Brain microvascular endothelial cell (primary cell): ENCODE measurements at regions not wholly inside any gene's neighbourhood (a gene's known extent, or its start where the extent isn't known, plus 50 kb on each side); places are given as distances from the start of the nearest gene placed in this dataset.

Experiments
- DNase-seq: peaks from one replicate; pipeline ENCODE4 v3.0.0-alpha.2; 2020
- H3K27ac ChIP-seq: fragments of 250-450 bp; sonication (Bioruptor Pico); 2 replicates; pipeline ENCODE4 v1.5.1; 2020; ENCODE audit warnings: mild to moderate bottlenecking, moderate library complexity
- H3K27me3 ChIP-seq: fragments of 250-450 bp; sonication (Bioruptor Pico); replicated peaks from 2 replicates; pipeline ENCODE4 v1.5.1; 2020; ENCODE audit warnings: mild to moderate bottlenecking
- H3K36me3 ChIP-seq: fragments of 250-450 bp; sonication (Bioruptor Pico); replicated peaks from 2 replicates; pipeline ENCODE4 v1.5.1; 2020; ENCODE audit warnings: mild to moderate bottlenecking
- H3K4me3 ChIP-seq: 2 replicates; pipeline ENCODE4 v1.5.1; 2011; ENCODE audit warnings: low read depth, mild to moderate bottlenecking, control low read depth, low read length, moderate library complexity
- in situ Hi-C: cut with HindIII; loops from 2 replicates; pipeline ENCODE4 v1.10.0; 2017; ENCODE audit warnings: low sequenced_read_pairs, low pct_ligation_motif_present
- TF ChIP-seq, protein P1 (sequence below): IDR thresholded peaks from 2 replicates; pipeline ENCODE4 v1.5.1; 2011; ENCODE audit warnings: low read depth, mild to moderate bottlenecking, moderate library complexity, low read length, control low read depth, inconsistent platforms; ENCODE audit errors: missing control alignments

DNA sequence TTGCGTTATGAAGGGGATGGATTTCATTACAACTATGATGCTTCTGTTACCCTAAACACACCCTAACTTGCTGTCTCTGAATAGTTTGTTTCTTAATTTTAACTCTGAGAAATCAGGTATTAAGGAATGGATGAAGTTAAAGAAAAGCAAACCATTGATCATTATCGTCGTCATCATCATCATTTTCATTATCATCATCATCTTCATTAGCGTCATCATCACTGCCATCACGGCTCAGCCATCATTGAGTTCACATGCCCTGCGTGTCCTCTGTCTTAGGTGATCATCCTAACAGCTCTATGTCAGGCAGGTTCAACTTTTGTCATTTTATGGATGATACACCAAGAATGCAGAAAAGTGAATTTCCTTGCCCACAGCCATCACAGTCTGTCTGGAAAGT lies 477.5 kb upstream of the EEF2KMT start:
- Histone ChIP-seq H3K27me3 (no peaks in the 10 kb centered on the region), H3K36me3 (no peaks in the 10 kb centered on the region), H3K27ac (no peak overlapping the region), H3K4me3 (no peak overlapping the region)
- TF ChIP-seq, protein P1, sequence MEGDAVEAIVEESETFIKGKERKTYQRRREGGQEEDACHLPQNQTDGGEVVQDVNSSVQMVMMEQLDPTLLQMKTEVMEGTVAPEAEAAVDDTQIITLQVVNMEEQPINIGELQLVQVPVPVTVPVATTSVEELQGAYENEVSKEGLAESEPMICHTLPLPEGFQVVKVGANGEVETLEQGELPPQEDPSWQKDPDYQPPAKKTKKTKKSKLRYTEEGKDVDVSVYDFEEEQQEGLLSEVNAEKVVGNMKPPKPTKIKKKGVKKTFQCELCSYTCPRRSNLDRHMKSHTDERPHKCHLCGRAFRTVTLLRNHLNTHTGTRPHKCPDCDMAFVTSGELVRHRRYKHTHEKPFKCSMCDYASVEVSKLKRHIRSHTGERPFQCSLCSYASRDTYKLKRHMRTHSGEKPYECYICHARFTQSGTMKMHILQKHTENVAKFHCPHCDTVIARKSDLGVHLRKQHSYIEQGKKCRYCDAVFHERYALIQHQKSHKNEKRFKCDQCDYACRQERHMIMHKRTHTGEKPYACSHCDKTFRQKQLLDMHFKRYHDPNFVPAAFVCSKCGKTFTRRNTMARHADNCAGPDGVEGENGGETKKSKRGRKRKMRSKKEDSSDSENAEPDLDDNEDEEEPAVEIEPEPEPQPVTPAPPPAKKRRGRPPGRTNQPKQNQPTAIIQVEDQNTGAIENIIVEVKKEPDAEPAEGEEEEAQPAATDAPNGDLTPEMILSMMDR, result no peak
- in situ Hi-C loops, result no loop called here
- no peak for DNase-seq

DNA sequence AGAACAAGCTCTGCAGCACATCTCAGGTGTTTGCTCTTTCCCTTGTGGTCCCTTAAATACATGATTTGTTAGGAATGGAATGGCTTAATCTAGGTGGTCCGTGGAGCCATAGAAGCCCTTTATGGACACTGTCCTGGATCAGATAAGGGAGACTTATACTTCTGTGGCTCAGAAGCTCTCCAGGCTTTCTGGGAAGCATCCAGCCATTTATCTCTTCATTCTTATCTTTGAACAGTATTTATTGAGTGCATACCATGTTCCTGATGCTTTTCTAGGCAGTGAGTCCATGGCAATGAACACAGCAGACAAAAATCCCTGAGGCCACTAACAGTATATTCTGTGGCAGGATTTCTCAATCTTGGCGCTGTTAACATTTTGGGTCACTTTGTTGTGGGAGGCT lies 474.5 kb upstream of the EEF2KMT start:
- in situ Hi-C loops, result no loop called here
- Histone ChIP-seq H3K4me3 (no peak overlapping the region), H3K36me3 (no peaks in the 10 kb centered on the region), H3K27me3 (no peaks in the 10 kb centered on the region), H3K27ac (no peak overlapping the region)
- DNase-seq, result no peak
- TF ChIP-seq, protein P1, result no peak

DNA sequence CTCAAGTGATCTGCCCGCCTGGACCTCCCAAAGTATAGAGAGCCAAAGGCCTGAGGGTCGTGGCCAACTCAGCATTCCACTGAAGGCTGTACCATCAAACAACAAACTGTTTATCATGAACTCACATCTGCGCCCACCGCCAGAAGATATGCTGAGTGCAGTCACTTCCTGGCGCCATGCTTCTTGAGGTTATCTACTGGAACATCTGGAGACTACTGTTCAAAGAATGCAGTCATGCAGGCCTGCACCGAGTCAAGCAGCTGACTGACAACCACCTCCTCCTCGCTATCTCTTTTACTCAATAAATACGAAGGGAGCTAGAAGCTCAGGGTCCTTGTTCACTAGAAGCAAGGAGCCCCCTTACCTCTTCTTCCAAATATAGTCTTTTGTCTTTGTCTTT lies 473.9 kb upstream of the EEF2KMT start:
- no peaks in the 10 kb centered on the region for H3K36me3 ChIP-seq
- no peak overlapping the region for H3K4me3 ChIP-seq
- in situ Hi-C loops, result no loop called here
- DNase-seq, result no peak
- TF ChIP-seq, protein P1, result no peak
- H3K27ac ChIP-seq, result no peak overlapping the region
- H3K27me3 ChIP-seq, result no peaks in the 10 kb centered on the region

DNA sequence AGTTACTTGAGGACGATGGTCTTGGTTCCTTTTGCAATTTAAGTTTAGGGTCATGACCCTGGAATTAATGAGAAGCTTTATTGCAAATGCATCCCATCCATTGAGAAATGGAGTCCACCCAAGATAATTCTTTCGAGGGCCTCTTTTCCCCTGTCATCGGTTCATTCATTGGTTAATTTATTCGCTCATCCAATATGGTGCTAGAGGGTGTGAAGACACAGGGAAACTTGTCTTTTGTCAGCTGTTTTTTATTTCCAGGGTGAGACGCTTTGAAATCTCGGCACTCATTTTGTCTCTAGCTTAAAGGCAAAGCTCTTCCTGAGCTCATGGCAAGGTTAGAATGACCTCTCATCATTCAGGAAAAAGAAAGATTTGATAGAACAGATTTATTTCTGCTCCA lies 464.2 kb upstream of the EEF2KMT start:
- Histone ChIP-seq H3K36me3 (no peaks in the 10 kb centered on the region), H3K4me3 (no peak overlapping the region), H3K27me3 (no peaks in the 10 kb centered on the region), H3K27ac (no peak overlapping the region)
- no peak for DNase-seq
- TF ChIP-seq, protein P1, result no peak
- in situ Hi-C loops, result no loop called here

DNA sequence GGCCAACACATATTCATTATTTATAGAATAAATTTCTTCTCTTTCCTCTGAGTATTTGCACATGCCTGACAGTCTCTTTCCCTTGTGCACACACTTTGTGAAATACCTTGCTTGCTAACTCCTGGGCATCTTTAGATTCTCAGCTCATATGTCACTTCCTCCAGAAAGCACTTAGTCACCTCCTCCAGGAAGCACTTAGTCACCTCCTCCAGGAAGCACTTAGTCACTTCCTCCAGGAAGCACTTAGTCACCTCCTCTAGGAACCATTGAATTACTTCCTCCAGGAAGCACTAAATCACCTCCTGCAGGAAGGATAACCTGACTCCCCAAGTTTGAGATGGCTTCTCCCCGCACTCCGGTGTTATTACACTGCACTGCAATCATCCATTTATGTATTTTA lies 462.5 kb upstream of the EEF2KMT start:
- in situ Hi-C loops, result no loop called here
- DNase-seq, result no peak
- Histone ChIP-seq H3K4me3 (no peak overlapping the region), H3K27me3 (no peaks in the 10 kb centered on the region), H3K36me3 (no peaks in the 10 kb centered on the region), H3K27ac (no peak overlapping the region)
- TF ChIP-seq, protein P1, result no peak

DNA sequence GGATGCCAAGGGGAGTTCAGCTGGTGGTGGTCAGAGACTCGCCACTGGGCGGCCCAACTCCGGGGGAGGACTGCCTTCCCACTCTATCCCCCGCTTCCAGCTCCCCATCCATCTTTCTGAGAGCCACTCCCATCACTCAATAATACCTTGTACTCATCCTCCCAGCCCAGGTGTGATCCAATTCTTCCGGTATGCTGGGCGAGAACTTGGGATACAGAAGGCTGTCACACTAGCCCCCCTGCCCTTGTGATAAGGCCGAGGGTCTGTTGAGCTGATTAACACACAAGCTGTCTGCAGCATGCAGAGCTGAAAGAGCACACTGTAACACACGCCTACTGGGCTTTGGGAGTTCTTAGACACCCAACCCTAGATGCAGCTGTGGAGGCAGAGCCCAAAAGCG lies 460.4 kb upstream of the EEF2KMT start:
- in situ Hi-C loops, result no loop called here
- Histone ChIP-seq H3K27me3 (no peaks in the 10 kb centered on the region), H3K36me3 (no peaks in the 10 kb centered on the region), H3K4me3 (no peak overlapping the region), H3K27ac (no peak overlapping the region)
- no peak for DNase-seq
- TF ChIP-seq, protein P1, result no peak
